GM19025 (cell line): ENCODE measurements at regions not wholly inside any gene's neighbourhood (a gene's known extent, or its start where the extent isn't known, plus 50 kb on each side); places are given as distances from the start of the nearest gene placed in this dataset.

Source experiments
- ATAC-seq: cut with Tn5 transposase; IDR thresholded peaks from one replicate; pipeline ENCODE4 v1.9.1; 2021; ENCODE audit warnings: mild to moderate bottlenecking, low read depth, moderate library complexity; ENCODE audit not compliant: unreplicated experiment

GRCh38 chr9:129351642-129352145 lies 173.6 kb upstream of the IER5L start:
- ATAC-seq, result no peak

- no peak for ATAC-seq
These were observed 173.1 kb upstream of the IER5L start for GRCh38 chr9:129351058-129351641.

GRCh38 chr9:129350143-129350935 lies 172.3 kb upstream of the IER5L start:
- no peak for ATAC-seq

- ATAC-seq, result no peak
These were observed 171.5 kb upstream of the IER5L start for GRCh38 chr9:129349665-129349947.

GRCh38 chr9:129348890-129349664 lies 171.0 kb upstream of the IER5L start:
- ATAC-seq, result no peak

GRCh38 chr9:129347316-129348120 lies 169.5 kb upstream of the IER5L start:
- no peak for ATAC-seq

- ATAC-seq, result no peak
These were observed 168.0 kb upstream of the IER5L start for GRCh38 chr9:129346046-129346445.

GRCh38 chr9:129344641-129345495 lies 166.8 kb upstream of the IER5L start:
- no peak for ATAC-seq

- ATAC-seq, result no peak
These were observed 165.6 kb upstream of the IER5L start for GRCh38 chr9:129343424-129344375.

- no peak for ATAC-seq
These were observed 164.7 kb upstream of the IER5L start for GRCh38 chr9:129342591-129343423.

GRCh38 chr9:129341987-129342348 lies 163.9 kb upstream of the IER5L start:
- no peak for ATAC-seq

GRCh38 chr9:129341171-129341986 lies 163.3 kb upstream of the IER5L start:
- no peak for ATAC-seq

GRCh38 chr9:129340427-129341170 lies 162.5 kb upstream of the IER5L start:
- no peak for ATAC-seq

GRCh38 chr9:129339539-129340157 lies 161.6 kb upstream of the IER5L start:
- no peak for ATAC-seq

- no peak for ATAC-seq
These were observed 160.8 kb upstream of the IER5L start for GRCh38 chr9:129338724-129339430.
